ENCODE measurements at regions not wholly inside any gene's neighbourhood (a gene's known extent, or its start where the extent isn't known, plus 50 kb on each side); places are given as distances from the start of the nearest gene placed in this dataset.

DNA sequence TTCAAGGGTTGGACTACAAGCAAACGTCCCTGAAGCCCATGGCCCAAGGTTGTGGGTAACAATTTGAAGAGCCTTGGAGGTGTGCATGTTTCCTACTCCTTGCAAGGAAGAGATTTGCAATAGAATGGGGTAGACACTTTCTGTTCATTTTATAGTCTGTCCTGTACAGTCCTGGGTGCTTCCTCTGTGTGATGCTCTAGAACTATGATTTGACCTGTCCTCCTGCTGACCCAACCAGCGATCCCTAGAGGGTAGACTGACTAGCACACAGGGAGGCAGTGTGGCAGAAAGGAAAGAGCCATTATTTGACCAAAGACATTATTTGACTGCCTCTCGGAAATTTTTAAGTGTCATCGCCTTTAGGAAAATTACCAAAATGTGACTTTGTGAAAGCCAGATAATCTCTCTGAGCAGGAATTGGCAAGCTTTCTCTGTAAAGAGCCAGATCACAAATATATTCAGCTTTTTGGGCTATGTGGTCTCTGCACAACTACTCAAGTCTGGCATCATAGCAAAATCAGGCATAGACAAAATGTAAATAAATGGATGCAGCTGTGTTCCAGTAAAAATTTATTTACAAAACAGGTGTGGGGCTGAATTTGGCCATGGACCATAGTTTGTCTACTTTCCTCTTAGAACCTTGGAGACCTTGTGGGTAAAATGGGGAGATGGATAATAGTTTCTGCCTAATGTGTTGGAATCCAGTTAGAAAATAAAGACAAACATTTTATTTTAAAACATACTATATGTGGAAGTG, 106.8 kb downstream of the DMRT2 start:
- H3K9me3 ChIP-seq, result no peaks in the 10 kb centered on the region
- H3K4me1 ChIP-seq, result no peaks in the 10 kb centered on the region
- TF ChIP-seq POLR2A (IDR thresholded peaks at IDR 0.05), result no peak
- TF ChIP-seq, protein P1, sequence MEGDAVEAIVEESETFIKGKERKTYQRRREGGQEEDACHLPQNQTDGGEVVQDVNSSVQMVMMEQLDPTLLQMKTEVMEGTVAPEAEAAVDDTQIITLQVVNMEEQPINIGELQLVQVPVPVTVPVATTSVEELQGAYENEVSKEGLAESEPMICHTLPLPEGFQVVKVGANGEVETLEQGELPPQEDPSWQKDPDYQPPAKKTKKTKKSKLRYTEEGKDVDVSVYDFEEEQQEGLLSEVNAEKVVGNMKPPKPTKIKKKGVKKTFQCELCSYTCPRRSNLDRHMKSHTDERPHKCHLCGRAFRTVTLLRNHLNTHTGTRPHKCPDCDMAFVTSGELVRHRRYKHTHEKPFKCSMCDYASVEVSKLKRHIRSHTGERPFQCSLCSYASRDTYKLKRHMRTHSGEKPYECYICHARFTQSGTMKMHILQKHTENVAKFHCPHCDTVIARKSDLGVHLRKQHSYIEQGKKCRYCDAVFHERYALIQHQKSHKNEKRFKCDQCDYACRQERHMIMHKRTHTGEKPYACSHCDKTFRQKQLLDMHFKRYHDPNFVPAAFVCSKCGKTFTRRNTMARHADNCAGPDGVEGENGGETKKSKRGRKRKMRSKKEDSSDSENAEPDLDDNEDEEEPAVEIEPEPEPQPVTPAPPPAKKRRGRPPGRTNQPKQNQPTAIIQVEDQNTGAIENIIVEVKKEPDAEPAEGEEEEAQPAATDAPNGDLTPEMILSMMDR (IDR thresholded peaks at IDR 0.05), result no peak
- TF ChIP-seq POLR2AphosphoS5 (IDR thresholded peaks at IDR 0.05), result no peak
- H3K36me3 ChIP-seq, result no peaks in the 10 kb centered on the region
- intact Hi-C loops (cut with DNase I; ENCODE audit: low total_unique reads), result no loop called here
- no peak overlapping the region for H3K27ac ChIP-seq
- H3K4me3 ChIP-seq, result no peak overlapping the region
- DNase-seq (ENCODE audit: low spot score in 2 of 2), result no peak
- H3K27me3 ChIP-seq, result no peaks in the 10 kb centered on the region

DNA sequence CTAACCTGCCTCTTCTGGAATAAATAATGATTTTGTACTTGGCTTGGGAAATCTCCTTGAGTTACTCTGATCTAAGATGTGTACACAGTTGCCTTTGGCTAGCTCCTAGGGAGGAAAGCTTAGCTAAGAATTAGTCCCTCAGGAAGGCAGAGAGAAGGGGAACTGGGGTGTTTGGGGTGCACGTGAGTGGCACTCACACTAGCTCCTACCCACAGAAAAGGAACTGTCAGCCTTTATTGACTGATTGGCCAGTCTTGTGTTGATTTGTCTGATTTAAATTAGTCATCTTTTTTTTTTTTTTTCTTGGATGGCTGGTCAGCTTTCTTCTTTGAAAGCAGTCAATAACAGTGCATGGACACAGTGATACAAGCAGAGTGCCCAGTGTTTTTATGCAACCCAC, 107.7 kb downstream of the DMRT2 start:
- Histone ChIP-seq H3K9me3 (no peaks in the 10 kb centered on the region), H3K27ac (no peak overlapping the region), H3K27me3 (no peaks in the 10 kb centered on the region), H3K4me3 (no peak overlapping the region), H3K36me3 (no peaks in the 10 kb centered on the region), H3K4me1 (no peaks in the 10 kb centered on the region)
- DNase-seq (ENCODE audit: low spot score in 2 of 2), result no peak
- intact Hi-C loops (cut with DNase I; ENCODE audit: low total_unique reads), result no loop called here
- TF ChIP-seq POLR2A (IDR thresholded peaks at IDR 0.05) (no peak), POLR2AphosphoS5 (IDR thresholded peaks at IDR 0.05) (no peak)
- TF ChIP-seq, protein P1 (IDR thresholded peaks at IDR 0.05), result no peak

DNA sequence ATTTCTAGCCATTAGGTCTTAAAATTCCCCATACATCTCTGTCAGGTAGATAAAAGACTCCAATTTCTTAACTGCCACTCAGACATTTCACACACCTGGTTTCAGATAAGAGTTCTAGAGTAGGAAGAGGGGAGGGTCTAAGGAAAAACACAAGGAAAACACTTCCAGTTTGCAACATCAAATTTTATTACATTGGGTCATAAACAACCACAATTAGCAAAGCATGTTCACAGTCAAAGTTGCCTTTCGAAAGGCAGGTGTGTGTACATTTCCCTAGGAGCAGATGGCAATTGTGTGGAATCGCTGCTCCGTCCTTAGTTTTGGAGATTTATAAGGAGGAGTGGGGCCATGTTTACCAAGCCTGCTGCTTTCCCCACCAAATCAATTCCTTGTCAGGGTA, 120.8 kb downstream of the DMRT2 start:
- Histone ChIP-seq H3K36me3 (no peaks in the 10 kb centered on the region), H3K27me3 (no peaks in the 10 kb centered on the region), H3K4me3 (no peak overlapping the region), H3K9me3 (peaks cover 0 to 5% of the 10 kb centered on the region in 2 donors), H3K27ac (no peak overlapping the region), H3K4me1 (no peaks in the 10 kb centered on the region)
- DNase-seq (ENCODE audit: low spot score in 2 of 2), result no peak
- intact Hi-C loops (cut with DNase I; ENCODE audit: low total_unique reads), result no loop called here
- TF ChIP-seq, protein P1 (IDR thresholded peaks at IDR 0.05), result no peak
- no peak for TF ChIP-seq POLR2A (IDR thresholded peaks at IDR 0.05)
- no peak for TF ChIP-seq POLR2AphosphoS5 (IDR thresholded peaks at IDR 0.05)

DNA sequence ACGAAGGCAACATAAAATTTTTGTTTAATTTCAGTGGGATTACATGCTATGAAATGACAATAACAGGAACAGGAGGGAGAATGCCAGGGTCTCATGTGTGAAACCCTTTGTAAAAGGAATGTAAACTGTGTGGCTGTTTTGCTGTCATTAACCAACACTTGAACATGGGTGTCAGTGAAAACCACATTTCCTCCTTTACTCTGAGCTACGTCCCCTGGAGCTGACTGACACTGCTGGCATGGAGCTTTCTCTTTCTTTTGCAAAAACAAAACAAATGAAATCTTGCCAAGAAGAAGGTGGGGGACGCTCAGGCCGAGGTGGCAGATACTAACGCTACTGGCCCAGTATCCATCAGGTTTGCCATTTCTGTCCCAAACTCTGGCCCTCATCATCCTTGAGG, 121.4 kb downstream of the DMRT2 start:
- Histone ChIP-seq H3K4me1 (no peaks in the 10 kb centered on the region), H3K27ac (no peak overlapping the region), H3K9me3 (peaks cover 0 to 5% of the 10 kb centered on the region in 2 donors), H3K27me3 (no peaks in the 10 kb centered on the region), H3K4me3 (no peak overlapping the region), H3K36me3 (no peaks in the 10 kb centered on the region)
- intact Hi-C loops (cut with DNase I; ENCODE audit: low total_unique reads), result no loop called here
- no peak for DNase-seq (ENCODE audit: low spot score in 2 of 2)
- TF ChIP-seq POLR2AphosphoS5 (IDR thresholded peaks at IDR 0.05) (no peak), POLR2A (IDR thresholded peaks at IDR 0.05) (no peak)
- TF ChIP-seq, protein P1 (IDR thresholded peaks at IDR 0.05), result no peak

DNA sequence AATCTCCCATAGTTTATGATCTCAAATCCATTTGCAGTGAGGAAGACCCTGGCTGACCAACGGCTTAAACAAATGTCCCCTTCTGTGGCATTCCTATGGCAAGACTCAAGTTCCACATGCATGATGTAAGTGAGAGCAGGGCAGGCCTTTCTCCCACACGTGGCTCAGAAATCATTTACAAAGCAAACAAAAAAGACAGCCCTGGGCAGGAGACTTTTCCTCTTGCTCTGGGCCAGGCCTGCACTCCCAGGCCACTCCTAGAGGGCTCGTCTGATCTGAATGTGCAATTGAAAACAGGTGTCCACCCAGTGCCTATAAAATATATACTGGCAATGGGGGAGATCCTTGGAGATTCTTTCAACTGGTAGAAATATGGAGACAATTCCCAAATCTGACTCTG, 123.1 kb downstream of the DMRT2 start:
- no peak for DNase-seq (ENCODE audit: low spot score in 2 of 2)
- TF ChIP-seq POLR2A (IDR thresholded peaks at IDR 0.05) (no peak), POLR2AphosphoS5 (IDR thresholded peaks at IDR 0.05) (no peak)
- TF ChIP-seq, protein P1 (IDR thresholded peaks at IDR 0.05), result no peak
- peaks cover 0 to under 1% of the 10 kb centered on the region in 2 donors for H3K9me3 ChIP-seq
- H3K27me3 ChIP-seq, result no peaks in the 10 kb centered on the region
- intact Hi-C loops (cut with DNase I; ENCODE audit: low total_unique reads), result no loop called here
- peak overlapping the region in 1 of 2 donors; percentile 63 for H3K27ac ChIP-seq
- no peaks in the 10 kb centered on the region for H3K4me1 ChIP-seq
- H3K36me3 ChIP-seq, result no peaks in the 10 kb centered on the region
- no peak overlapping the region for H3K4me3 ChIP-seq
